ENCODE measurements at regions not wholly inside any gene's neighbourhood (a gene's known extent, or its start where the extent isn't known, plus 50 kb on each side); places are given as distances from the start of the nearest gene placed in this dataset.
A peak's percentile ranks its signal among the peaks of the same experiment; 100 is the strongest.

- Histone ChIP-seq H3K4me3 (ENCODE audit: low read depth in 1 of 2, low read length in 1 of 2) (no peak overlapping the region), H3K9me3 (no peaks in the 10 kb centered on the region), H3K4me1 (ENCODE audit: control insufficient read depth in 1 of 2, insufficient read depth in 1 of 2, low read depth in 1 of 2, low read length in 1 of 2) (peaks cover 5 to 18% of the 10 kb centered on the region in 2 experiments), H3K27ac (no peak overlapping the region), H3K27me3 (no peaks in the 10 kb centered on the region), H3K36me3 (no peaks in the 10 kb centered on the region)
- TF ChIP-seq CTCF (IDR thresholded peaks at IDR 0.05): no peak
Observed at GRCh38 chr14:38880643-38881524, 222.2 kb downstream of the SEC23A start.

GRCh38 chr14:38877744-38878388 is 225.2 kb downstream of the SEC23A start:
- Histone ChIP-seq H3K9me3 (no peaks in the 10 kb centered on the region), H3K27ac (no peak overlapping the region), H3K36me3 (no peaks in the 10 kb centered on the region), H3K4me3 (ENCODE audit: low read depth in 1 of 2, low read length in 1 of 2) (no peak overlapping the region), H3K27me3 (no peaks in the 10 kb centered on the region), H3K4me1 (ENCODE audit: control insufficient read depth in 1 of 2, insufficient read depth in 1 of 2, low read depth in 1 of 2, low read length in 1 of 2) (peaks cover 33 to 46% of the 10 kb centered on the region in 2 experiments)
- TF ChIP-seq CTCF (IDR thresholded peaks at IDR 0.05): no peak

DNA sequence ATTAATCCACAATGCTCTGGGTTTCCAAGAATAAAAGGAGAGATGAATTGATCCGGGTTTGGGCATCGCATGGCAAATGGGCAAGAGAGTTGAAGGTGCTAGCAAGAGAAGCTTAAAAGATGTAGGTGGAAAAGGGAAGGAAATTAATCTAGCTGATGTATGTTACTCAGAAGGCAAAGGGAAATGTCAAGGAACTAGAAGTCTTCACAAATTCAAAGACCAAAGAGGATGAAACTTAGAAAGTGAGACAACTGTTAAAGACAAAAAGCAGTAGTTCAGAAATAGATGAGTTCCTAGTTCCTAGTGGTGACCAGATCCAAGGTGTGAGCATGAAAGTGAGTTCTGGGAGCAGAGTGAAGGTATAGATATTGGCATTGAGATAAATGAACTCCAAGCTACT is 228.3 kb downstream of the SEC23A start:
- TF ChIP-seq CTCF (IDR thresholded peaks at IDR 0.05): no peak
- Histone ChIP-seq H3K27ac (peak overlapping the region; percentile 75), H3K36me3 (no peaks in the 10 kb centered on the region), H3K4me1 (ENCODE audit: control insufficient read depth in 1 of 2, insufficient read depth in 1 of 2, low read depth in 1 of 2, low read length in 1 of 2) (peaks cover 33 to 46% of the 10 kb centered on the region in 2 experiments), H3K4me3 (ENCODE audit: low read depth in 1 of 2, low read length in 1 of 2) (peak overlapping the region in 1 of 2 experiments; percentile 1), H3K27me3 (no peaks in the 10 kb centered on the region), H3K9me3 (no peaks in the 10 kb centered on the region)

GRCh38 chr14:38873941-38874612 is 229.0 kb downstream of the SEC23A start:
- H3K27ac ChIP-seq: peak overlapping the region; percentile 75
- H3K36me3 ChIP-seq: no peaks in the 10 kb centered on the region
- peaks cover 33 to 46% of the 10 kb centered on the region in 2 experiments for H3K4me1 ChIP-seq (ENCODE audit: control insufficient read depth in 1 of 2, insufficient read depth in 1 of 2, low read depth in 1 of 2, low read length in 1 of 2)
- H3K9me3 ChIP-seq: no peaks in the 10 kb centered on the region
- H3K4me3 ChIP-seq (ENCODE audit: low read depth in 1 of 2, low read length in 1 of 2): peak overlapping the region in 1 of 2 experiments; percentile 1
- no peaks in the 10 kb centered on the region for H3K27me3 ChIP-seq
- TF ChIP-seq CTCF (IDR thresholded peaks at IDR 0.05): no peak

- no peaks in the 10 kb centered on the region for H3K36me3 ChIP-seq
- H3K27me3 ChIP-seq: no peaks in the 10 kb centered on the region
- H3K4me1 ChIP-seq (ENCODE audit: control insufficient read depth in 1 of 2, insufficient read depth in 1 of 2, low read depth in 1 of 2, low read length in 1 of 2): peaks cover 42 to 48% of the 10 kb centered on the region in 2 experiments
- no peaks in the 10 kb centered on the region for H3K9me3 ChIP-seq
- H3K27ac ChIP-seq: no peak overlapping the region
- no peak for TF ChIP-seq CTCF (IDR thresholded peaks at IDR 0.05)
- no peak overlapping the region for H3K4me3 ChIP-seq (ENCODE audit: low read depth in 1 of 2, low read length in 1 of 2)
Observed at GRCh38 chr14:38870296-38870836, 232.7 kb downstream of the SEC23A start.

All from neutrophil (primary cell).